HCT116 (cell line): ENCODE measurements at regions not wholly inside any gene's neighbourhood (a gene's known extent, or its start where the extent isn't known, plus 50 kb on each side); places are given as distances from the start of the nearest gene placed in this dataset.

ENCODE experiments used
- ATAC-seq: fragments of 200-7000 bp; cut with Tn5 transposase; 2 replicates; pipeline ENCODE4 v1.9.1; 2020; ENCODE audit warnings: mild to moderate bottlenecking, moderate library complexity
- BruUV-seq: library from RNA; stranded (reverse); fragments of 400-500 nt; replicated peaks from 2 replicates; lab custom pipeline; 2021; lab: Mats Ljungman, UMichigan
- CTCF ChIA-PET: fragments of 300-600 bp; sonication (Branson Sonifier 250); formaldehyde crosslinking; loops from one replicate; lab custom pipeline; 2021; ENCODE audit warnings: antibody characterized with exemption; lab: Charles Lee
- POLR2A ChIA-PET: fragments of 300-600, 350-600 bp; sonication (Branson Sonifier 250); formaldehyde crosslinking; loops from one replicate; lab custom pipeline; 2021; ENCODE audit warnings: antibody characterized with exemption; lab: Charles Lee
- RAD21 ChIA-PET, 2 experiments: fragments of 300-600 bp; sonication (Branson Sonifier 250); formaldehyde crosslinking; loops; one replicate each; lab custom pipeline; 2023; ENCODE audit warnings: low total read pairs in 2 of 2; ENCODE audit not compliant: uncharacterized antibody in 2 of 2, unreplicated experiment in 2 of 2, low non-redundant PET in 1 of 2; lab: Charles Lee
- DNase-seq: peaks from one replicate; pipeline ENCODE4 v3.0.0-alpha.2; 2010; ENCODE audit warnings: low read depth, low spot score
- H2AFZ ChIP-seq: fragments of 200-600 bp; shearing (Covaris generic), sonication (generic); 2 replicates; pipeline ENCODE4 v1.6.1; 2017; ENCODE audit warnings: low read depth, mixed run types, mixed read lengths, antibody characterized with exemption, low read length; ENCODE audit not compliant: poor library complexity, severe bottlenecking
- H3K27ac ChIP-seq: 2 replicates; pipeline ENCODE4 v1.5.1; 2012; ENCODE audit warnings: low read depth, low read length
- H3K27me3 ChIP-seq: fragments of 200-600 bp; sonication (generic); 2 replicates; pipeline ENCODE4 v1.6.1; 2016; ENCODE audit warnings: mixed run types, low read length, mixed read lengths; ENCODE audit not compliant: insufficient read depth
- H3K36me3 ChIP-seq, 2 experiments: fragments of 200-500 bp in 1 of 2; fragments of 200-600 bp in 1 of 2; sonication (Bioruptor generic) in 1 of 2; sonication (generic) in 1 of 2; 2 replicates each; pipeline versions ENCODE4 v1.5.1 to v1.6.1; 2014 to 2016; ENCODE audit warnings: low read length in 2 of 2, inconsistent platforms in 1 of 2, mixed read lengths in 1 of 2, mixed run types in 1 of 2; ENCODE audit not compliant: insufficient read depth in 2 of 2, control insufficient read depth in 1 of 2
- H3K4me1 ChIP-seq, 2 experiments: fragments of 200-600 bp in 1 of 2; sonication (generic) in 1 of 2; 2 replicates each; pipeline versions ENCODE4 v1.5.1 to v1.6.1; 2012 to 2017; ENCODE audit warnings: low read length in 2 of 2, inconsistent platforms in 1 of 2, mild to moderate bottlenecking in 1 of 2, mixed read lengths in 1 of 2, mixed run types in 1 of 2, moderate library complexity in 1 of 2; ENCODE audit not compliant: insufficient read depth in 2 of 2, control insufficient read depth in 1 of 2
- H3K4me2 ChIP-seq: fragments of 200-600 bp; sonication (generic); 2 replicates; pipeline ENCODE4 v1.6.1; 2017; ENCODE audit warnings: mixed run types, low read length, mixed read lengths
- H3K4me3 ChIP-seq, 2 experiments: fragments of 200-600 bp in 1 of 2; sonication (generic) in 1 of 2; replicated peaks in 1 of 2; 2 replicates each; pipeline ENCODE4 v1.5.1; 2011 to 2016; ENCODE audit warnings: low read length in 2 of 2, control low read depth in 1 of 2, low read depth in 1 of 2, mild to moderate bottlenecking in 1 of 2, mixed read lengths in 1 of 2, mixed run types in 1 of 2
- H3K79me2 ChIP-seq: fragments of 200-600 bp; sonication (generic); 2 replicates; pipeline ENCODE4 v1.6.1; 2017; ENCODE audit warnings: mild to moderate bottlenecking, mixed run types, low read length, moderate library complexity, mixed read lengths; ENCODE audit not compliant: insufficient read depth
- H3K9ac ChIP-seq: fragments of 200-600 bp; sonication (generic); 2 replicates; pipeline ENCODE4 v1.6.1; 2016; ENCODE audit warnings: low read length, mixed read lengths
- H3K9me2 ChIP-seq: fragments of 200-600 bp; sonication (generic), shearing (Covaris generic); 2 replicates; pipeline ENCODE4 v1.6.1; 2017; ENCODE audit warnings: mixed run types, mild to moderate bottlenecking, moderate library complexity; ENCODE audit not compliant: insufficient read depth
- H3K9me3 ChIP-seq, 2 experiments: fragments of 200-500 bp in 1 of 2; fragments of 200-600 bp in 1 of 2; sonication (Bioruptor generic) in 1 of 2; sonication (generic) in 1 of 2; 2 replicates each; pipeline ENCODE4 v1.6.1; 2014 to 2017; ENCODE audit warnings: low read length in 2 of 2, mixed read lengths in 2 of 2, inconsistent platforms in 1 of 2, low read depth in 1 of 2, mild to moderate bottlenecking in 1 of 2, mixed run types in 1 of 2, moderate library complexity in 1 of 2; ENCODE audit not compliant: control insufficient read depth in 1 of 2, insufficient read depth in 1 of 2
- H4K20me1 ChIP-seq: fragments of 200-600 bp; sonication (generic), shearing (Covaris generic); 2 replicates; pipeline ENCODE4 v1.6.1; 2017; ENCODE audit warnings: mixed run types, mild to moderate bottlenecking, moderate library complexity; ENCODE audit not compliant: insufficient read depth
- CBX3 ChIP-seq: IDR thresholded peaks from 2 replicates; pipeline ENCODE4 v1.6.1; 2012; ENCODE audit warnings: low read depth
- CEBPB ChIP-seq: IDR thresholded peaks from 2 replicates; pipeline ENCODE4 v1.6.1; 2012; ENCODE audit warnings: low read depth
- EGR1 ChIP-seq: IDR thresholded peaks from 2 replicates; pipeline ENCODE4 v1.6.1; 2012; ENCODE audit warnings: low read depth
- ELF1 ChIP-seq: IDR thresholded peaks from 2 replicates; pipeline ENCODE4 v1.6.1; 2012; ENCODE audit warnings: low read depth, borderline replicate concordance
- EZH2 ChIP-seq: fragments of 200-600 bp; sonication (generic); IDR thresholded peaks from 2 replicates; pipeline ENCODE4 v1.6.1; 2017; ENCODE audit warnings: antibody characterized with exemption, mixed run types
- EZH2phosphoT487 ChIP-seq: fragments of 200-600 bp; IDR thresholded peaks from 2 replicates; pipeline ENCODE4 v1.6.1; 2018; ENCODE audit warnings: antibody characterized with exemption, borderline replicate concordance
- FOSL1 ChIP-seq: IDR thresholded peaks from 2 replicates; pipeline ENCODE4 v1.6.1; 2012; ENCODE audit warnings: low read depth
- JUND ChIP-seq: IDR thresholded peaks from 2 replicates; pipeline ENCODE4 v1.6.1; 2012
- POLR2A ChIP-seq: IDR thresholded peaks from 2 replicates; pipeline ENCODE4 v1.7.0; 2011; ENCODE audit warnings: borderline replicate concordance; ENCODE audit not compliant: insufficient read depth, insufficient read length; ENCODE audit errors: extremely low read depth
- POLR2AphosphoS5 ChIP-seq: IDR thresholded peaks from 2 replicates; pipeline ENCODE4 v1.6.1; 2011; ENCODE audit warnings: mild to moderate bottlenecking, low read depth, low read length, moderate library complexity
- RAD21 ChIP-seq: IDR thresholded peaks from 2 replicates; pipeline ENCODE4 v1.6.1; 2012; ENCODE audit warnings: low read depth, mild to moderate bottlenecking
- SIN3A ChIP-seq: IDR thresholded peaks from 2 replicates; pipeline ENCODE4 v1.6.1; 2012; ENCODE audit warnings: low read depth
- SP1 ChIP-seq: IDR thresholded peaks from 2 replicates; pipeline ENCODE4 v1.6.1; 2012; ENCODE audit warnings: low read depth
- SRF ChIP-seq: IDR thresholded peaks from 2 replicates; pipeline ENCODE4 v1.6.1; 2012; ENCODE audit warnings: low read depth
- TCF7L2 ChIP-seq: IDR thresholded peaks from 2 replicates; pipeline ENCODE4 v1.7.0; 2011; ENCODE audit warnings: borderline replicate concordance, inconsistent platforms; ENCODE audit not compliant: insufficient read depth, insufficient read length; ENCODE audit errors: extremely low read depth
- YY1 ChIP-seq: IDR thresholded peaks from 2 replicates; pipeline ENCODE4 v1.6.1; 2011; ENCODE audit warnings: low read length, low read depth, moderate library complexity, mild to moderate bottlenecking; ENCODE audit not compliant: insufficient replicate concordance; ENCODE audit errors: extremely low read depth
- ZFX ChIP-seq: fragments of 450-650 bp; IDR thresholded peaks from 2 replicates; pipeline ENCODE4 v1.6.1; 2017
- intact Hi-C: fragments of 100-400 bp; cut with micrococcal nuclease; formaldehyde crosslinking; loops from 2 replicates; pipeline ENCODE4 v1.10.0; 2022
- TF ChIP-seq, protein P1 (sequence below): IDR thresholded peaks from 2 replicates; pipeline ENCODE4 v1.6.1; 2012
- TF ChIP-seq, protein P2 (sequence below): IDR thresholded peaks from 2 replicates; pipeline ENCODE4 v1.6.1; 2012; ENCODE audit warnings: low read depth

DNA sequence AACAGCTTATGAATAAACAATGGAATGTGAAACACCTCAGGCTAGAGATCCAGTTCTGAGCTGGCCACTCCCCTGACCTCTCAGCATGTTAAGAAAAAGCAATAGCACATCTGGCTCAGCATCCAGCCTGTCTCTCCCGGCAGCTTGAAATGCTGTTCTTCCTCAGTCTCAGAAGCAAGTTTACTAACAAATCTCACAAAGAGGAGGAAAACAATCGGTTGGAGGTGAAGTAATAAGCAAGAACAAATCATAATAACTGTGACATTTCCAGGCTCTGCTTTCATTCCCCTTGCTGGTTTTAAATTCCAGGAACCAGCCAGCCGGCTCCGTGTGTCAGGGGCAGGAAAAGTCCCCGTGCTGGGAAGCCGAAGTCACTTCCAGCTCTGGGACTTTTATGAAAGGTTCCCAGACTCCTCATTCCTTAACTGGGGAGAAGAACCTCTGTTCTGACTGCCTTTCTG lies 133.9 kb upstream of the ARL4C start:
- CTCF ChIA-PET: no interaction called here
- peaks cover 0 to under 1% of the 10 kb centered on the region in 2 experiments; a peak in 1 of 4 replicates for H3K4me1 ChIP-seq
- no peak for DNase-seq
- H3K27ac ChIP-seq: no peak overlapping the region
- no peak overlapping the region for H3K9ac ChIP-seq
- no peak for ATAC-seq
- no peak for TF ChIP-seq YY1
- TF ChIP-seq EZH2: no peak
- TF ChIP-seq CEBPB: no peak
- no peak for TF ChIP-seq RAD21
- no peak for TF ChIP-seq ELF1
- no peak for TF ChIP-seq TCF7L2
- TF ChIP-seq ZFX: no peak
- TF ChIP-seq, protein P1, sequence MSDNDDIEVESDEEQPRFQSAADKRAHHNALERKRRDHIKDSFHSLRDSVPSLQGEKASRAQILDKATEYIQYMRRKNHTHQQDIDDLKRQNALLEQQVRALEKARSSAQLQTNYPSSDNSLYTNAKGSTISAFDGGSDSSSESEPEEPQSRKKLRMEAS: no peak
- no peak for TF ChIP-seq CBX3
- TF ChIP-seq JUND: no peak
- no peak for TF ChIP-seq SRF
- TF ChIP-seq SIN3A: no peak
- no peak for TF ChIP-seq POLR2A
- no peak for TF ChIP-seq SP1
- TF ChIP-seq, protein P2, sequence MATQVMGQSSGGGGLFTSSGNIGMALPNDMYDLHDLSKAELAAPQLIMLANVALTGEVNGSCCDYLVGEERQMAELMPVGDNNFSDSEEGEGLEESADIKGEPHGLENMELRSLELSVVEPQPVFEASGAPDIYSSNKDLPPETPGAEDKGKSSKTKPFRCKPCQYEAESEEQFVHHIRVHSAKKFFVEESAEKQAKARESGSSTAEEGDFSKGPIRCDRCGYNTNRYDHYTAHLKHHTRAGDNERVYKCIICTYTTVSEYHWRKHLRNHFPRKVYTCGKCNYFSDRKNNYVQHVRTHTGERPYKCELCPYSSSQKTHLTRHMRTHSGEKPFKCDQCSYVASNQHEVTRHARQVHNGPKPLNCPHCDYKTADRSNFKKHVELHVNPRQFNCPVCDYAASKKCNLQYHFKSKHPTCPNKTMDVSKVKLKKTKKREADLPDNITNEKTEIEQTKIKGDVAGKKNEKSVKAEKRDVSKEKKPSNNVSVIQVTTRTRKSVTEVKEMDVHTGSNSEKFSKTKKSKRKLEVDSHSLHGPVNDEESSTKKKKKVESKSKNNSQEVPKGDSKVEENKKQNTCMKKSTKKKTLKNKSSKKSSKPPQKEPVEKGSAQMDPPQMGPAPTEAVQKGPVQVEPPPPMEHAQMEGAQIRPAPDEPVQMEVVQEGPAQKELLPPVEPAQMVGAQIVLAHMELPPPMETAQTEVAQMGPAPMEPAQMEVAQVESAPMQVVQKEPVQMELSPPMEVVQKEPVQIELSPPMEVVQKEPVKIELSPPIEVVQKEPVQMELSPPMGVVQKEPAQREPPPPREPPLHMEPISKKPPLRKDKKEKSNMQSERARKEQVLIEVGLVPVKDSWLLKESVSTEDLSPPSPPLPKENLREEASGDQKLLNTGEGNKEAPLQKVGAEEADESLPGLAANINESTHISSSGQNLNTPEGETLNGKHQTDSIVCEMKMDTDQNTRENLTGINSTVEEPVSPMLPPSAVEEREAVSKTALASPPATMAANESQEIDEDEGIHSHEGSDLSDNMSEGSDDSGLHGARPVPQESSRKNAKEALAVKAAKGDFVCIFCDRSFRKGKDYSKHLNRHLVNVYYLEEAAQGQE: no peak
- no peak for TF ChIP-seq EZH2phosphoT487
- no peak for TF ChIP-seq FOSL1
- TF ChIP-seq POLR2AphosphoS5: no peak
- TF ChIP-seq EGR1: no peak
- no peaks in the 10 kb centered on the region for H3K9me2 ChIP-seq
- no peak overlapping the region for H2AFZ ChIP-seq
- intact Hi-C loops: no loop called here
- H3K36me3 ChIP-seq: no peaks in the 10 kb centered on the region
- no peak overlapping the region for H3K4me2 ChIP-seq
- H3K79me2 ChIP-seq: no peaks in the 10 kb centered on the region
- no peaks in the 10 kb centered on the region for H3K27me3 ChIP-seq
- no TSS peak for BruUV-seq
- H3K4me3 ChIP-seq: no peak overlapping the region
- RAD21 ChIA-PET: no interaction called here
- H3K9me3 ChIP-seq: no peaks in the 10 kb centered on the region
- POLR2A ChIA-PET: no interaction called here
- H4K20me1 ChIP-seq: no peaks in the 10 kb centered on the region
